GM23248 (cell line): ENCODE measurements at regions not wholly inside any gene's neighbourhood (a gene's known extent, or its start where the extent isn't known, plus 50 kb on each side); places are given as distances from the start of the nearest gene placed in this dataset.

ENCODE experiments used
- EZH2 ChIP-seq: fragments of 200-600 bp; sonication (generic); IDR thresholded peaks from 2 replicates; pipeline ENCODE4 v1.6.1; 2018; ENCODE audit warnings: antibody characterized with exemption, mild to moderate bottlenecking; ENCODE audit not compliant: insufficient read depth, poor library complexity, severe bottlenecking
- EZH2phosphoT487 ChIP-seq: fragments of 200-600 bp; sonication (generic); IDR thresholded peaks from 2 replicates; pipeline ENCODE4 v1.6.1; 2018; ENCODE audit warnings: antibody characterized with exemption, moderate library complexity, mild to moderate bottlenecking, low read depth; ENCODE audit not compliant: insufficient read depth

GRCh38 chr10:59580026-59580863 lies 129.4 kb downstream of the SLC16A9 start:
- no peak for TF ChIP-seq EZH2
- no peak for TF ChIP-seq EZH2phosphoT487
